Panc1 (cell line): ENCODE measurements at regions not wholly inside any gene's neighbourhood (a gene's known extent, or its start where the extent isn't known, plus 50 kb on each side); places are given as distances from the start of the nearest gene placed in this dataset.

ENCODE experiments used
- POLR2AphosphoS5 ChIP-seq: IDR thresholded peaks from 2 replicates; pipeline ENCODE4 v1.6.1; 2012; ENCODE audit warnings: mild to moderate bottlenecking, low read depth, low read length, moderate library complexity
- TCF7L2 ChIP-seq: IDR thresholded peaks from 2 replicates; pipeline ENCODE4 v1.6.1; 2011; ENCODE audit warnings: mild to moderate bottlenecking, low read depth, low read length, inconsistent platforms
- TF ChIP-seq, protein P1 (sequence below): fragments of 450-650 bp; IDR thresholded peaks from 2 replicates; pipeline ENCODE4 v1.5.1; 2017; ENCODE audit warnings: mild to moderate bottlenecking
- TF ChIP-seq, protein P2 (sequence below), 2 experiments: IDR thresholded peaks; 2 replicates each; pipeline ENCODE4 v1.6.1; 2011 to 2012; ENCODE audit warnings: low read depth in 2 of 2, control low read depth in 1 of 2, low read length in 1 of 2, mild to moderate bottlenecking in 1 of 2, moderate library complexity in 1 of 2; ENCODE audit not compliant: insufficient read depth in 1 of 2

DNA sequence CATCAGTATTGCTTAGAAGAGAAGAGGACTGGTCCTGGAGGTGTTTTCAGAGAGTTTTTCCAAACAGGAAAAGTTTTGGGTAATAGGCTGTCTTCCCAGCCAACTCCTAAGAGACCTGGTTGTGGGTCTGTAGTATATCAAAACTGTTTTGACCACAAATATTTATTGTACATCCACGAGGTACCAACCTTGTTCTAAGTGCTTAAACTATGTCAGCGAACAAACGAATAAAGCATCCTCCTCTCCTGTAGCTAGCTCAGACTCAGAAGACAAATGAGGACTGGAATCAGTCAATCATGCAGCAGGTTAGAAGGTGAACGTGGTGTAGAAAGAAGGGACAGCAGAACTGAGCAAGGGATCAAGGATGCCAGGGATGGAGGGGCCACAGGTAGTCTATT, 61.6 kb upstream of the MKI67 start:
- TF ChIP-seq POLR2AphosphoS5: no peak
- TF ChIP-seq, protein P1, sequence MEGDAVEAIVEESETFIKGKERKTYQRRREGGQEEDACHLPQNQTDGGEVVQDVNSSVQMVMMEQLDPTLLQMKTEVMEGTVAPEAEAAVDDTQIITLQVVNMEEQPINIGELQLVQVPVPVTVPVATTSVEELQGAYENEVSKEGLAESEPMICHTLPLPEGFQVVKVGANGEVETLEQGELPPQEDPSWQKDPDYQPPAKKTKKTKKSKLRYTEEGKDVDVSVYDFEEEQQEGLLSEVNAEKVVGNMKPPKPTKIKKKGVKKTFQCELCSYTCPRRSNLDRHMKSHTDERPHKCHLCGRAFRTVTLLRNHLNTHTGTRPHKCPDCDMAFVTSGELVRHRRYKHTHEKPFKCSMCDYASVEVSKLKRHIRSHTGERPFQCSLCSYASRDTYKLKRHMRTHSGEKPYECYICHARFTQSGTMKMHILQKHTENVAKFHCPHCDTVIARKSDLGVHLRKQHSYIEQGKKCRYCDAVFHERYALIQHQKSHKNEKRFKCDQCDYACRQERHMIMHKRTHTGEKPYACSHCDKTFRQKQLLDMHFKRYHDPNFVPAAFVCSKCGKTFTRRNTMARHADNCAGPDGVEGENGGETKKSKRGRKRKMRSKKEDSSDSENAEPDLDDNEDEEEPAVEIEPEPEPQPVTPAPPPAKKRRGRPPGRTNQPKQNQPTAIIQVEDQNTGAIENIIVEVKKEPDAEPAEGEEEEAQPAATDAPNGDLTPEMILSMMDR: no peak
- TF ChIP-seq, protein P2, sequence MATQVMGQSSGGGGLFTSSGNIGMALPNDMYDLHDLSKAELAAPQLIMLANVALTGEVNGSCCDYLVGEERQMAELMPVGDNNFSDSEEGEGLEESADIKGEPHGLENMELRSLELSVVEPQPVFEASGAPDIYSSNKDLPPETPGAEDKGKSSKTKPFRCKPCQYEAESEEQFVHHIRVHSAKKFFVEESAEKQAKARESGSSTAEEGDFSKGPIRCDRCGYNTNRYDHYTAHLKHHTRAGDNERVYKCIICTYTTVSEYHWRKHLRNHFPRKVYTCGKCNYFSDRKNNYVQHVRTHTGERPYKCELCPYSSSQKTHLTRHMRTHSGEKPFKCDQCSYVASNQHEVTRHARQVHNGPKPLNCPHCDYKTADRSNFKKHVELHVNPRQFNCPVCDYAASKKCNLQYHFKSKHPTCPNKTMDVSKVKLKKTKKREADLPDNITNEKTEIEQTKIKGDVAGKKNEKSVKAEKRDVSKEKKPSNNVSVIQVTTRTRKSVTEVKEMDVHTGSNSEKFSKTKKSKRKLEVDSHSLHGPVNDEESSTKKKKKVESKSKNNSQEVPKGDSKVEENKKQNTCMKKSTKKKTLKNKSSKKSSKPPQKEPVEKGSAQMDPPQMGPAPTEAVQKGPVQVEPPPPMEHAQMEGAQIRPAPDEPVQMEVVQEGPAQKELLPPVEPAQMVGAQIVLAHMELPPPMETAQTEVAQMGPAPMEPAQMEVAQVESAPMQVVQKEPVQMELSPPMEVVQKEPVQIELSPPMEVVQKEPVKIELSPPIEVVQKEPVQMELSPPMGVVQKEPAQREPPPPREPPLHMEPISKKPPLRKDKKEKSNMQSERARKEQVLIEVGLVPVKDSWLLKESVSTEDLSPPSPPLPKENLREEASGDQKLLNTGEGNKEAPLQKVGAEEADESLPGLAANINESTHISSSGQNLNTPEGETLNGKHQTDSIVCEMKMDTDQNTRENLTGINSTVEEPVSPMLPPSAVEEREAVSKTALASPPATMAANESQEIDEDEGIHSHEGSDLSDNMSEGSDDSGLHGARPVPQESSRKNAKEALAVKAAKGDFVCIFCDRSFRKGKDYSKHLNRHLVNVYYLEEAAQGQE (IDR thresholded peaks at IDR 0.05; ENCODE audit: insufficient read depth in 1 of 2, low read depth in 2 of 2, low read length in 1 of 2): no peak
- no peak for TF ChIP-seq TCF7L2
